PFSK-1 (cell line): ENCODE measurements at regions not wholly inside any gene's neighbourhood (a gene's known extent, or its start where the extent isn't known, plus 50 kb on each side); places are given as distances from the start of the nearest gene placed in this dataset.

Experiments used
- FOXP2 ChIP-seq: optimal IDR thresholded peaks from 2 replicates; pipeline ENCODE3; 2011; ENCODE audit warnings: borderline replicate concordance, control low read depth, inconsistent platforms; ENCODE audit not compliant: insufficient read depth; ENCODE audit errors: extremely low read length, extremely low read depth
- POLR2AphosphoS5 ChIP-seq: IDR thresholded peaks from 2 replicates; pipeline ENCODE4 v1.6.1; 2012; ENCODE audit warnings: low read depth, mild to moderate bottlenecking, control low read depth, low read length, moderate library complexity
- REST ChIP-seq, 2 experiments: IDR thresholded peaks; 2 replicates each; pipeline versions ENCODE4 v1.6.1 to v1.8.0; 2011 to 2012; ENCODE audit warnings: low read depth in 2 of 2, low read length in 2 of 2, control low read depth in 1 of 2, inconsistent platforms in 1 of 2, mild to moderate bottlenecking in 1 of 2, moderate library complexity in 1 of 2; ENCODE audit not compliant: insufficient read depth in 1 of 2
- SIN3A ChIP-seq: IDR thresholded peaks from 2 replicates; pipeline ENCODE4 v1.6.1; 2012; ENCODE audit warnings: mild to moderate bottlenecking, low read length, moderate library complexity, borderline replicate concordance; ENCODE audit not compliant: insufficient read depth
- TAF1 ChIP-seq: IDR thresholded peaks from 2 replicates; pipeline ENCODE4 v1.6.1; 2012; ENCODE audit warnings: low read length, control low read depth, borderline replicate concordance; ENCODE audit not compliant: insufficient read depth

DNA sequence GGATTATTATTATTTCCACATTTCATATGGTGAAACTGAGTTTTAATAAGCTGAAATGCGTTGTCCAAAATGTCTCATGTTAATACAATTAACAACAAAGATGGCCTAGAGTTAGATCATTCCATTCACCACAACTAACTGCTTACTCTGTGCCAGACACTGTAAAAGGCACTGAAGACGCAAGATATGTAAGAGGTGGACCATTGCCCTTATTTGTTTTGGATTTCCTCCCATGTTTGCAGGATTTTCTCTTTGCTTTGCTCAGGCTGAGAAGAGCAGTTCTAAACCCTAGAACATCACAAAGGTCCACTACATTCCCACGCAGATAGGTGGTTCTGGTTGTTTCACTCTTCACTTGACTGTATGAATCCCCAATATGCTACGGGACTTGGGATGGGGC is 324.4 kb upstream of the KITLG start:
- TF ChIP-seq TAF1, result no peak
- no peak for TF ChIP-seq REST (IDR thresholded peaks at IDR 0.05; ENCODE audit: insufficient read depth in 1 of 2, low read depth in 2 of 2, low read length in 2 of 2)
- TF ChIP-seq SIN3A, result no peak
- no peak for TF ChIP-seq POLR2AphosphoS5
- no peak for TF ChIP-seq FOXP2
